ENCODE measurements at regions not wholly inside any gene's neighbourhood (a gene's known extent, or its start where the extent isn't known, plus 50 kb on each side); places are given as distances from the start of the nearest gene placed in this dataset.

DNA sequence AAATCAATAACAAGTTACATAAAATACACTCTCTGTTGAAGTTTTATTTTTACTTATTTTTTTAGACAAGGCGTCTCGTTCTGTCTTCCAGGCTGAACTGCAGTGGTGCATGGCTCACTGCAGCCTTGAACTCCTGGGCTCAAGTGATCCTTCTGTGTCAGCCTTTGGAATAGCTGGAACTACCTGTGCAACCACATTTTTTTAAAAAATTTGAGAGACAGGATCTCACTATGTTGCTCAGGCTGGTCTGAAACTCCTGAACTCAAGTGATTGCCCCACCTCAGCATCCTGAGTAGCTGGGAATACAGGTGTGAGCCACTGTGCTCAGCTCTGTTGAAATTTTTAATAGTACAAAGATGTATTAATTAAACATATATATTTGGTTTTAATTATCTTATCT, 614.3 kb upstream of the ARRDC4 start:
- peaks cover under 1 to 7% (median 4%) of the 10 kb centered on the region in 3 donors for H3K9me3 ChIP-seq
- H3K4me1 ChIP-seq, result no peaks in the 10 kb centered on the region
- no peak overlapping the region for H3K27ac ChIP-seq
- no peak overlapping the region for H3K4me3 ChIP-seq
- H3K27me3 ChIP-seq, result no peaks in the 10 kb centered on the region
- no peak for DNase-seq
- no peaks in the 10 kb centered on the region for H3K36me3 ChIP-seq
- no peak for TF ChIP-seq CTCF (IDR thresholded peaks at IDR 0.05)
- intact Hi-C loops (cut with DNase I; ENCODE audit: low total_unique reads), result no loop called here

- Histone ChIP-seq H3K9me3 (peaks cover 0 to 7% (median 4%) of the 10 kb centered on the region in 3 donors), H3K27me3 (no peaks in the 10 kb centered on the region), H3K4me3 (no peak overlapping the region), H3K4me1 (no peaks in the 10 kb centered on the region), H3K36me3 (no peaks in the 10 kb centered on the region), H3K27ac (no peak overlapping the region)
- TF ChIP-seq CTCF (IDR thresholded peaks at IDR 0.05), result no peak
- DNase-seq, result no peak
- intact Hi-C loops (cut with DNase I; ENCODE audit: low total_unique reads), result no loop called here
Observed at GRCh38 chr15:97350813-97351212, 609.7 kb upstream of the ARRDC4 start.

DNA sequence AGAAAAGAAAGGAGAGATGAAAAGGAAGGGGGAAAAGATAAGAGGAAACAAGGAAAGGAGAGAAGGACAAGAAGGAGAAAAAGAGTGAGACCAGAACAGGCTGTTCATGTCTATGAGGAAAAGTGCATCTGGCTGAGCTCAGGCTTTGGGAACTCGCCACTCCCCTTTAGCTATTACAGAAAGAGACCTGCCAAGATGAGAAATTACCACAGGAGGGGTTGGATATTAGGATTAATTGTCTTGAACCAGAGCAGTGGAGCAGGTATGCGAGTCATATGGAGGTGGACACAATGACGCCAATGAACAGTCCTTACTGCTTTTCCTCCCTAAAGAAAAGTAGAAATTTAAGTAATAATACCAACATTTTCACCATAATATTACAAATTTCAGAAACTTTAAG, 577.0 kb upstream of the ARRDC4 start:
- no peak for DNase-seq

GRCh38 chr15:97386940-97387339, 573.6 kb upstream of the ARRDC4 start:
- DNase-seq, result no peak
- Histone ChIP-seq H3K4me1 (no peaks in the 10 kb centered on the region), H3K9me3 (no peaks in the 10 kb centered on the region), H3K36me3 (no peaks in the 10 kb centered on the region), H3K4me3 (no peak overlapping the region), H3K27ac (no peak overlapping the region), H3K27me3 (no peaks in the 10 kb centered on the region)
- intact Hi-C loops (cut with DNase I; ENCODE audit: low total_unique reads), result no loop called here
- no peak for TF ChIP-seq CTCF (IDR thresholded peaks at IDR 0.05)

More for the DNA sequence above, 577.0 kb upstream of the ARRDC4 start:
- no peaks in the 10 kb centered on the region for H3K36me3 ChIP-seq
- intact Hi-C loops (cut with DNase I; ENCODE audit: low total_unique reads), result no loop called here
- no peak for TF ChIP-seq CTCF (IDR thresholded peaks at IDR 0.05)
- no peaks in the 10 kb centered on the region for H3K27me3 ChIP-seq
- H3K4me1 ChIP-seq, result no peaks in the 10 kb centered on the region
- no peaks in the 10 kb centered on the region for H3K9me3 ChIP-seq
- H3K4me3 ChIP-seq, result no peak overlapping the region
- no peak overlapping the region for H3K27ac ChIP-seq

- DNase-seq, result no peak
- peaks cover 0 to 4% (median 0%) of the 10 kb centered on the region in 3 donors for H3K9me3 ChIP-seq
- H3K4me3 ChIP-seq, result no peak overlapping the region
- no peaks in the 10 kb centered on the region for H3K27me3 ChIP-seq
- no peaks in the 10 kb centered on the region for H3K4me1 ChIP-seq
- intact Hi-C loops (cut with DNase I; ENCODE audit: low total_unique reads), result no loop called here
- no peak overlapping the region for H3K27ac ChIP-seq
- no peaks in the 10 kb centered on the region for H3K36me3 ChIP-seq
- TF ChIP-seq CTCF (IDR thresholded peaks at IDR 0.05), result no peak
Observed at GRCh38 chr15:97401195-97401594, 559.3 kb upstream of the ARRDC4 start.

DNA sequence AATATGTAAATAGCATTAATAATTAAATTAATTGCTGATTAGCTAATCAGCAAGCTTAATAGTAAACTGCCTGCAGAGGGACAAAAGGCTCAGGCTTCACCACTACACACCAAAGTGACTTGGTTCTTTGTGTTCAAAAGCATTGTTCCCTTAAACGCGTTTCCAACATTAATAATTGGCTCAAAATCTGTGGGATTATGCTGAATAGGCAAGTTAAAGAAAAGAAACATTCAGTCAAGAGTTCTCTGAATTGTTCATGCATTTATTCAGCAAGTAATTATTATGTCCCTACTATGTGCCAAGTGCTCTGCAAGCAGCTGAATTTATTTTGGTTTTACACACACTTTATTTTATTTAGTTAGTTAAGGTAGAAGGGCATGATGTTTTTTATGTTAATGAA, 558.5 kb upstream of the ARRDC4 start:
- intact Hi-C loops (cut with DNase I; ENCODE audit: low total_unique reads), result no loop called here
- Histone ChIP-seq H3K4me3 (no peak overlapping the region), H3K36me3 (no peaks in the 10 kb centered on the region), H3K9me3 (peaks cover 0 to 4% (median 0%) of the 10 kb centered on the region in 3 donors), H3K27ac (no peak overlapping the region), H3K27me3 (no peaks in the 10 kb centered on the region), H3K4me1 (no peaks in the 10 kb centered on the region)
- TF ChIP-seq CTCF (IDR thresholded peaks at IDR 0.05), result no peak
- no peak for DNase-seq

All from tibial artery (tissue), 4 donors.